ENCODE measurements at regions not wholly inside any gene's neighbourhood (a gene's known extent, or its start where the extent isn't known, plus 50 kb on each side); places are given as distances from the start of the nearest gene placed in this dataset.

- DNase-seq (ENCODE audit: extremely low read depth, insufficient read length) = no peak
- Histone ChIP-seq H3K27me3 (replicated peaks; ENCODE audit: control insufficient read depth, insufficient read depth, low read length) (no peaks in the 10 kb centered on the region), H3K36me3 (ENCODE audit: control insufficient read depth, insufficient read depth, low read length) (no peaks in the 10 kb centered on the region), H3K4me3 (replicated peaks; ENCODE audit: low read depth, low read length) (no peak overlapping the region)
- no peak for TF ChIP-seq CTCF (IDR thresholded peaks at IDR 0.05; ENCODE audit: insufficient read depth, low read length, poor library complexity, severe bottlenecking)
Measured at GRCh38 chr6:81988446-81988845, 236.0 kb upstream of the TENT5A start.

DNA sequence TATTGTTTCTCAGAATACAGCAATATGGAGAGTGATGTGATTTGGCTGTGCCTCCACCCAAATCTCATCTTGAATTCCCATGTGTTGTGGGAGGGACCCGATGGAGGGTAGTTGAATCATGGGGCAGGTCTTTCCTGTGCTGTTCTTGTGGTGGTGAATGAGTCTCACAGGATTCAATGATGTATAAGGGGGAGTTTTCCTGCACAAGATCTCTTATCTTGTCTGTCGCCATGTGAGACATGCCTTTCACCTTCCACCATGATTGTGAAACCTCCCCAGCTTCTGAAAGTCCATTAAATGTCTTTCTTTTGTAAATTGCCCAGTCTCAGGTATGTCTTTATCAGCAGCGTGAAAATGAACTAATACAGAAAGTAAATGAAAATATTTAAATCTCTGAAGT is 234.8 kb upstream of the TENT5A start:
- no peaks in the 10 kb centered on the region for H3K36me3 ChIP-seq (ENCODE audit: control insufficient read depth, insufficient read depth, low read length)
- no peaks in the 10 kb centered on the region for H3K27me3 ChIP-seq (replicated peaks; ENCODE audit: control insufficient read depth, insufficient read depth, low read length)
- DNase-seq (ENCODE audit: extremely low read depth, insufficient read length) = no peak
- no peak overlapping the region for H3K4me3 ChIP-seq (replicated peaks; ENCODE audit: low read depth, low read length)
- TF ChIP-seq CTCF (IDR thresholded peaks at IDR 0.05; ENCODE audit: insufficient read depth, low read length, poor library complexity, severe bottlenecking) = no peak

DNA sequence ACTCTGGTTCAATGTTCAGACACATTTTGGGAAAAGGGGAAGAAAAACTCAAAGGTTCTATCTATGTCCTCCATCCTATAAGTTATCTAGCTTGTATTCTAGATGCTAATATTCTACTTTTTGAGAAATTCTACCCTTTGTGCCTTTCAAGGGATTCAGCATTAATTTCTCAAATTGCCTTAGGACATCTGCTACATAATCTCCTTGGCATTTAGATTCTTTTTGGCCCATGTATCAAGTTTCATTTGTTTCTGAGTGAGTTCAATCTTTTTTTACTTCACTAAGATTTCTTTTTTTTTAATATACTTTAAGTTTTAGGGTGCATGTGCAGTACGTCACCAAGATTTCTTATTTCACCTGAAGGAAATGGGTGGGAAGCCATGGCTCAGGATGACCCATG is 232.7 kb upstream of the TENT5A start:
- H3K36me3 ChIP-seq (ENCODE audit: control insufficient read depth, insufficient read depth, low read length) = no peaks in the 10 kb centered on the region
- no peak for TF ChIP-seq CTCF (IDR thresholded peaks at IDR 0.05; ENCODE audit: insufficient read depth, low read length, poor library complexity, severe bottlenecking)
- DNase-seq (ENCODE audit: extremely low read depth, insufficient read length) = no peak
- H3K27me3 ChIP-seq (replicated peaks; ENCODE audit: control insufficient read depth, insufficient read depth, low read length) = no peaks in the 10 kb centered on the region
- H3K4me3 ChIP-seq (replicated peaks; ENCODE audit: low read depth, low read length) = no peak overlapping the region

GRCh38 chr6:81984599-81984998 is 232.1 kb upstream of the TENT5A start:
- no peak for TF ChIP-seq CTCF (IDR thresholded peaks at IDR 0.05; ENCODE audit: insufficient read depth, low read length, poor library complexity, severe bottlenecking)
- H3K4me3 ChIP-seq (replicated peaks; ENCODE audit: low read depth, low read length) = no peak overlapping the region
- DNase-seq (ENCODE audit: extremely low read depth, insufficient read length) = no peak
- H3K36me3 ChIP-seq (ENCODE audit: control insufficient read depth, insufficient read depth, low read length) = no peaks in the 10 kb centered on the region
- H3K27me3 ChIP-seq (replicated peaks; ENCODE audit: control insufficient read depth, insufficient read depth, low read length) = no peaks in the 10 kb centered on the region

DNA sequence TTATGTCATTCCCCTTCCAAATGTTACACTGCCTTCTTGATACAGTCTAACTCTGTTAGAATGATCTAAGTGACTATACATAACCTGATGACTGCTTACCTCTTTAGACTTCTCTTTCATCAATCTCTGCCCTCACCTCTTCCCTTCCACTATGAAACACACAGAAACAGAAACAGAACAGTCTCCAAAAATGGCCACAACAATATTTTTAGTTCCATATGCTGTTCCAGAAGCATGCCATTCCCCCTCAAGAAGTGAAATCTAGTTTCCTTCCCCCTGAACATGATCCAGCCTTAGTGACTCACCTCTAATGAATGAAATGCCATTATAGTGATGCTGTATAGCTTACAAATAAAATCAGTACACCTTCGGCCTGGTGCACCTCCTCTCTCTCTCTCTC is 229.3 kb upstream of the TENT5A start:
- Histone ChIP-seq H3K4me3 (replicated peaks; ENCODE audit: low read depth, low read length) (no peak overlapping the region), H3K36me3 (ENCODE audit: control insufficient read depth, insufficient read depth, low read length) (no peaks in the 10 kb centered on the region), H3K27me3 (replicated peaks; ENCODE audit: control insufficient read depth, insufficient read depth, low read length) (no peaks in the 10 kb centered on the region)
- DNase-seq (ENCODE audit: extremely low read depth, insufficient read length) = no peak
- TF ChIP-seq CTCF (IDR thresholded peaks at IDR 0.05; ENCODE audit: insufficient read depth, low read length, poor library complexity, severe bottlenecking) = no peak

DNA sequence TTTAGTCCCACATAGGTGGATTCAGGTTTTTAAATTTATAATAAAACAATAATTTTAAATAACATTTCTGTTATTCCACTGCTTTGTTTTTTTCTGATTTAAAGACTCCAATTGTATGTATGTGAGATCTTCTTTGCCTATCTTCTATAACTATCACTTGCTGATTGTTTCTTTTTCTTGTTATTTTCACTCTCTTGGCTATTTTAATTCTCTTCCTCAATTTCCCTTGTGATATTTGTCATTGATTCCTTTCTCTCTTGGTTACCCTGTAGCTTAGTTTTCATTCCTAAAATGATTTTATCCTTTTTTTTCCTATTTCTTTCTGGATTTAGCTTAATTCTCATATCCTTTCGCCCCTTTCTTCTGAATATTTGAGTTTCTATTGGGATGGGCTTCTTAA is 227.3 kb upstream of the TENT5A start:
- Histone ChIP-seq H3K4me3 (replicated peaks; ENCODE audit: low read depth, low read length) (no peak overlapping the region), H3K36me3 (ENCODE audit: control insufficient read depth, insufficient read depth, low read length) (no peaks in the 10 kb centered on the region), H3K27me3 (replicated peaks; ENCODE audit: control insufficient read depth, insufficient read depth, low read length) (no peaks in the 10 kb centered on the region)
- DNase-seq (ENCODE audit: extremely low read depth, insufficient read length) = no peak
- no peak for TF ChIP-seq CTCF (IDR thresholded peaks at IDR 0.05; ENCODE audit: insufficient read depth, low read length, poor library complexity, severe bottlenecking)

Measured in GM06990 (cell line).